ENCODE measurements at regions not wholly inside any gene's neighbourhood (a gene's known extent, or its start where the extent isn't known, plus 50 kb on each side); places are given as distances from the start of the nearest gene placed in this dataset.
A peak's percentile ranks its signal among the peaks of the same experiment; 100 is the strongest.

DNA sequence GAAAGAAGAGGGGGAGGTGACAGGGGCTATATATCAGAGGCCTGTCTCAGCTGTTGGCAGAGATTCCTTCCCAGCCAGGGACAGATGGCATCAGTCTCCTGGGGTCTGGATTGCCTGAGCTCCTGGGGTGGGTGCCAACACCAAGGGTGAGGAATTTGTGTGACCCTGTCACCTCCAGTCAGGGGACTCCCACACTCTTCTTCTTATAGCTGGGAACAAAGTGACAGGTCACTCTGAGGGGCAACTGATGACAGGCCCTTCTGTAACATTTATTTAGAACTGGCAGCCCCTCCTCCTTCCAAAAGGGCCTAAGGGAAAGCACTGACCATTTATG is 53.7 kb upstream of the DUSP5 start:
- DNase-seq (ENCODE audit: low spot score), result no peak

GRCh38 chr10:110445871-110446270 is 51.8 kb upstream of the DUSP5 start:
- ChIA-PET POLR2A (ENCODE audit: low non-redundant PET) (no interaction called here), CTCF (no interaction called here)
- H3K27ac ChIP-seq, result peak overlapping the region; percentile 29; the same call in 1 of the 2 replicates
- no peak for TF ChIP-seq CTCF (conservative IDR thresholded peaks at IDR 0.05; ENCODE audit: low read depth)
- DNase-seq (ENCODE audit: low spot score), result no peak

More for the DNA sequence above, 53.7 kb upstream of the DUSP5 start:
- H3K27ac ChIP-seq, result peak overlapping the region; percentile 27
- CTCF ChIA-PET, result no interaction called here
- TF ChIP-seq CTCF (conservative IDR thresholded peaks at IDR 0.05; ENCODE audit: low read depth), result no peak
- POLR2A ChIA-PET (ENCODE audit: low non-redundant PET), result no interaction called here

DNA sequence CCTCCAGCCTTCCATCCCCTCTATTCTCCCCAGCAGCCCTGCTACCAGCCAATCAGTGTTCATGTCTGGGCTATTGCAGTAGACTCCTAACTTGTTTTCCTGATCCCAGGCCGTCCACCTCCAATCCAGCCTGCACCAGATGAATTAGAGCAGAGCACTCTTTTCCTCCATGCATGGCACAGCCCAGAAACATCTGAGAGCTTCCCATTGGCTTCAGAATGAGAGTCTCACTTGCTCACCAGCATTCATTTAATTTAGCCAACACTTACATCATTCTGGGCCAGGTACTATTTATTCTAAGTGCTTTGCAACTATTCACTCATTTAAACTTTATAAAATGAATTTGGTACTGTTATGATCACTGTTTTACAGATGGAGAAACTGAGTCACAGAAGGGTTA is 51.4 kb upstream of the DUSP5 start:
- ChIA-PET CTCF (interaction anchor here (1.0 kb wide), 1 partner anchor 43 kb away, joined by 3 read pairs; no protein-coding TSS in a partner anchor), POLR2A (ENCODE audit: low non-redundant PET) (no interaction called here)
- DNase-seq (ENCODE audit: low spot score), result no peak

GRCh38 chr10:110446954-110447608 is 50.6 kb upstream of the DUSP5 start:
- POLR2A ChIA-PET (ENCODE audit: low non-redundant PET), result no interaction called here
- DNase-seq (ENCODE audit: low spot score), result peak; percentile 89
- TF ChIP-seq CTCF (conservative IDR thresholded peaks at IDR 0.05; ENCODE audit: low read depth), result no peak
- CTCF ChIA-PET, result interaction anchor here (0.6 to 1.0 kb wide), 2 partner anchors 42 to 115 kb away, joined by 3 to 4 read pairs; no protein-coding TSS in a partner anchor
- peak overlapping the region; percentile 92 for H3K27ac ChIP-seq

More for the DNA sequence above, 51.4 kb upstream of the DUSP5 start:
- no peak for TF ChIP-seq CTCF (conservative IDR thresholded peaks at IDR 0.05; ENCODE audit: low read depth)
- peak overlapping the region; percentile 92; the same call in 1 of the 2 replicates for H3K27ac ChIP-seq

GRCh38 chr10:110447886-110448285 is 49.8 kb upstream of the DUSP5 start:
- ChIA-PET POLR2A (ENCODE audit: low non-redundant PET) (no interaction called here), CTCF (interaction anchor here (0.5 to 0.6 kb wide), 3 partner anchors 25 to 118 kb away, joined by 3 to 4 read pairs (median 3); no protein-coding TSS in a partner anchor)
- TF ChIP-seq CTCF (conservative IDR thresholded peaks at IDR 0.05; ENCODE audit: low read depth), result no peak
- no peak for DNase-seq (ENCODE audit: low spot score)
- peak overlapping the region; percentile 92; the same call in 1 of the 2 replicates for H3K27ac ChIP-seq

Measured in RWPE1 (cell line).